HepG2 (cell line): ENCODE measurements at regions not wholly inside any gene's neighbourhood (a gene's known extent, or its start where the extent isn't known, plus 50 kb on each side); places are given as distances from the start of the nearest gene placed in this dataset.

Experiments used
- EHMT2 ChIP-seq: fragments of 200-600 bp; sonication (generic); IDR thresholded peaks from 2 replicates; pipeline ENCODE4 v1.7.0; 2017; ENCODE audit warnings: antibody characterized with exemption, low read depth, low read length, borderline replicate concordance
- MTF2 ChIP-seq: sonication (generic); formaldehyde crosslinking; IDR thresholded peaks from 2 replicates; pipeline ENCODE4 v1.5.0; 2020; ENCODE audit warnings: missing genetic modification reagents, borderline replicate concordance
- NPAS2 ChIP-seq: sonication (generic); formaldehyde crosslinking; IDR thresholded peaks from 2 replicates; pipeline ENCODE4 v1.8.0; 2022; ENCODE audit warnings: mild to moderate bottlenecking, missing genetic modification reagents, borderline replicate concordance
- ZNF7 ChIP-seq: IDR thresholded peaks from 2 replicates; pipeline ENCODE4 v1.6.1; 2016; ENCODE audit warnings: missing biosample characterization, missing genetic modification reagents
- ZNF780A ChIP-seq: sonication (generic); formaldehyde crosslinking; IDR thresholded peaks from 2 replicates; pipeline ENCODE4 v1.8.0; 2022; ENCODE audit warnings: mild to moderate bottlenecking, missing genetic modification reagents, moderate library complexity
- TF ChIP-seq, protein P1 (sequence below): sonication (generic); formaldehyde crosslinking; IDR thresholded peaks from 2 replicates; pipeline ENCODE4 v1.4.0; 2020; ENCODE audit warnings: missing genetic modification reagents, mild to moderate bottlenecking, borderline replicate concordance
- TF ChIP-seq, protein P2 (sequence below): sonication (generic); formaldehyde crosslinking; IDR thresholded peaks from 2 replicates; pipeline ENCODE4 v1.4.0; 2020; ENCODE audit warnings: missing genetic modification reagents, borderline replicate concordance

DNA sequence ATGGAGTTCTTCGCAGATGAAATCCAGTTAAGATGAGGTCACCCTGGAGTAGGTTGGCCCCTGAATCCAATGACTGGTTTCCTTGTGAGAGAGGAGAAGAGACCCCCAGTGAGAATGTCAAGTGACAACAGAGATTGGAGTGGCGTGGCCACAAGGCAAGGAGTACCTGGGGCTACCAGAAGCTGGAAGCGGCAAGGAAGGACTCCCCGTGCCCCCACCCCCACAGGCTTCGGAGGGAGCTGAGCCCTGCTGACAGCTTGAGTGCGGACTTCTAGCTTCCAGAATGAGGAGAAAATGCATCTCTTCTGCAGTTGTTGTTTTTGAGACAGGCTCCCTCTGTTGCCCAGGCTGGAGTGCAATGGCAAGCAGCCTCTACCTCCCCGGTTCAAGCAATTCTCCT is 78.0 kb upstream of the HPCAL1 start (continued):
- TF ChIP-seq, protein P1, sequence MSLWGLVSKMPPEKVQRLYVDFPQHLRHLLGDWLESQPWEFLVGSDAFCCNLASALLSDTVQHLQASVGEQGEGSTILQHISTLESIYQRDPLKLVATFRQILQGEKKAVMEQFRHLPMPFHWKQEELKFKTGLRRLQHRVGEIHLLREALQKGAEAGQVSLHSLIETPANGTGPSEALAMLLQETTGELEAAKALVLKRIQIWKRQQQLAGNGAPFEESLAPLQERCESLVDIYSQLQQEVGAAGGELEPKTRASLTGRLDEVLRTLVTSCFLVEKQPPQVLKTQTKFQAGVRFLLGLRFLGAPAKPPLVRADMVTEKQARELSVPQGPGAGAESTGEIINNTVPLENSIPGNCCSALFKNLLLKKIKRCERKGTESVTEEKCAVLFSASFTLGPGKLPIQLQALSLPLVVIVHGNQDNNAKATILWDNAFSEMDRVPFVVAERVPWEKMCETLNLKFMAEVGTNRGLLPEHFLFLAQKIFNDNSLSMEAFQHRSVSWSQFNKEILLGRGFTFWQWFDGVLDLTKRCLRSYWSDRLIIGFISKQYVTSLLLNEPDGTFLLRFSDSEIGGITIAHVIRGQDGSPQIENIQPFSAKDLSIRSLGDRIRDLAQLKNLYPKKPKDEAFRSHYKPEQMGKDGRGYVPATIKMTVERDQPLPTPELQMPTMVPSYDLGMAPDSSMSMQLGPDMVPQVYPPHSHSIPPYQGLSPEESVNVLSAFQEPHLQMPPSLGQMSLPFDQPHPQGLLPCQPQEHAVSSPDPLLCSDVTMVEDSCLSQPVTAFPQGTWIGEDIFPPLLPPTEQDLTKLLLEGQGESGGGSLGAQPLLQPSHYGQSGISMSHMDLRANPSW (CRISPR knock-in tag) = no peak
- TF ChIP-seq NPAS2 = no peak
- no peak for TF ChIP-seq MTF2
- no peak for TF ChIP-seq ZNF780A (CRISPR knock-in tag)
- TF ChIP-seq, protein P2, sequence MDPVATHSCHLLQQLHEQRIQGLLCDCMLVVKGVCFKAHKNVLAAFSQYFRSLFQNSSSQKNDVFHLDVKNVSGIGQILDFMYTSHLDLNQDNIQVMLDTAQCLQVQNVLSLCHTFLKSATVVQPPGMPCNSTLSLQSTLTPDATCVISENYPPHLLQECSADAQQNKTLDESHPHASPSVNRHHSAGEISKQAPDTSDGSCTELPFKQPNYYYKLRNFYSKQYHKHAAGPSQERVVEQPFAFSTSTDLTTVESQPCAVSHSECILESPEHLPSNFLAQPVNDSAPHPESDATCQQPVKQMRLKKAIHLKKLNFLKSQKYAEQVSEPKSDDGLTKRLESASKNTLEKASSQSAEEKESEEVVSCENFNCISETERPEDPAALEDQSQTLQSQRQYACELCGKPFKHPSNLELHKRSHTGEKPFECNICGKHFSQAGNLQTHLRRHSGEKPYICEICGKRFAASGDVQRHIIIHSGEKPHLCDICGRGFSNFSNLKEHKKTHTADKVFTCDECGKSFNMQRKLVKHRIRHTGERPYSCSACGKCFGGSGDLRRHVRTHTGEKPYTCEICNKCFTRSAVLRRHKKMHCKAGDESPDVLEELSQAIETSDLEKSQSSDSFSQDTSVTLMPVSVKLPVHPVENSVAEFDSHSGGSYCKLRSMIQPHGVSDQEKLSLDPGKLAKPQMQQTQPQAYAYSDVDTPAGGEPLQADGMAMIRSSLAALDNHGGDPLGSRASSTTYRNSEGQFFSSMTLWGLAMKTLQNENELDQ (CRISPR knock-in tag) = no peak
- no peak for TF ChIP-seq EHMT2
- no peak for TF ChIP-seq ZNF7 (CRISPR knock-in tag)
